ENCODE measurements at regions not wholly inside any gene's neighbourhood (a gene's known extent, or its start where the extent isn't known, plus 50 kb on each side); places are given as distances from the start of the nearest gene placed in this dataset.

DNA sequence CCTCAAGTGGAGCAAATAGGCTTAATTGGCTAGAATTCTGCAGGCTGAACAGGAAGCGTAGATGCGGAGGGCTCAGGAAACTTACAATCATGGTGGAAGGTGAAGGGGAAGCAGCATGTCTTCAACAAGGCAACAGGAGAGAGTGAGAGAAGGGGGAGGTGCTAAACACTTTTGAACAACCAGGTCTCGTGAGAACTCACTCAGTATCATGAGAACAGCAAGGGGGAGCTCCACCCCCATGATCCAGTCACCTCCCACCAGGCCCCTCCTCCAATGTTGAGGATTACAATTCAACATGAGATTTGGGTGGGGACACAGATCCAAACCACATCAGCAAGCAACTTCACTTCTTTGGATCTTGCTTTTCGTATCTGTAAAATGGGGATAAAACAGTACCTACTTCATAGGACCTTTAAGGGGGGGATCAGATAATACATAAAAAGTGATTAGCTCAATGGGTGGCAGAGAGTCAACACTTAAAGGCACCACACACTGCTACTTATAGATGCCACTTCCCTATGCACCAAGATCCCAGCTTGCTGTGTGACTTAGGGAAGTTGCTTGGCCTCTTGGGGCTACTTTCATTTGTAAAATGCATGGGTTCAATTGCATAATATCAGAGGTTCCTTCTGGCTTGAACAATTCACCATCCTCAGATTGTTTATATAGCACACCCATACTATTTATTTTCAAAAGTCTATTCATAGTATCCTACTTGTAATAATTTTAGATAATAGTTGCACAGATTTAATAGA lies 184.8 kb upstream of the RPH3A start (continued):
- no peak for TF ChIP-seq POU6F1 (CRISPR knock-in tag; IDR thresholded peaks at IDR 0.05; ENCODE audit: borderline replicate concordance, low read depth)
- TF ChIP-seq GLIS3 (CRISPR knock-in tag; IDR thresholded peaks at IDR 0.05), result no peak
- TF ChIP-seq, protein P1, sequence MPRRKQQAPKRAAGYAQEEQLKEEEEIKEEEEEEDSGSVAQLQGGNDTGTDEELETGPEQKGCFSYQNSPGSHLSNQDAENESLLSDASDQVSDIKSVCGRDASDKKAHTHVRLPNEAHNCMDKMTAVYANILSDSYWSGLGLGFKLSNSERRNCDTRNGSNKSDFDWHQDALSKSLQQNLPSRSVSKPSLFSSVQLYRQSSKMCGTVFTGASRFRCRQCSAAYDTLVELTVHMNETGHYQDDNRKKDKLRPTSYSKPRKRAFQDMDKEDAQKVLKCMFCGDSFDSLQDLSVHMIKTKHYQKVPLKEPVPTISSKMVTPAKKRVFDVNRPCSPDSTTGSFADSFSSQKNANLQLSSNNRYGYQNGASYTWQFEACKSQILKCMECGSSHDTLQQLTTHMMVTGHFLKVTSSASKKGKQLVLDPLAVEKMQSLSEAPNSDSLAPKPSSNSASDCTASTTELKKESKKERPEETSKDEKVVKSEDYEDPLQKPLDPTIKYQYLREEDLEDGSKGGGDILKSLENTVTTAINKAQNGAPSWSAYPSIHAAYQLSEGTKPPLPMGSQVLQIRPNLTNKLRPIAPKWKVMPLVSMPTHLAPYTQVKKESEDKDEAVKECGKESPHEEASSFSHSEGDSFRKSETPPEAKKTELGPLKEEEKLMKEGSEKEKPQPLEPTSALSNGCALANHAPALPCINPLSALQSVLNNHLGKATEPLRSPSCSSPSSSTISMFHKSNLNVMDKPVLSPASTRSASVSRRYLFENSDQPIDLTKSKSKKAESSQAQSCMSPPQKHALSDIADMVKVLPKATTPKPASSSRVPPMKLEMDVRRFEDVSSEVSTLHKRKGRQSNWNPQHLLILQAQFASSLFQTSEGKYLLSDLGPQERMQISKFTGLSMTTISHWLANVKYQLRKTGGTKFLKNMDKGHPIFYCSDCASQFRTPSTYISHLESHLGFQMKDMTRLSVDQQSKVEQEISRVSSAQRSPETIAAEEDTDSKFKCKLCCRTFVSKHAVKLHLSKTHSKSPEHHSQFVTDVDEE (CRISPR knock-in tag; IDR thresholded peaks at IDR 0.05), result no peak
- no peak for TF ChIP-seq ZNF70 (CRISPR knock-in tag; IDR thresholded peaks at IDR 0.05)
- TF ChIP-seq SNAI2 (CRISPR knock-in tag; IDR thresholded peaks at IDR 0.05), result no peak
- no peak for TF ChIP-seq ISL1 (CRISPR knock-in tag; IDR thresholded peaks at IDR 0.05)
- no peak for TF ChIP-seq TOX (CRISPR knock-in tag; IDR thresholded peaks at IDR 0.05; ENCODE audit: borderline replicate concordance)
- TF ChIP-seq ZFP30 (CRISPR knock-in tag; IDR thresholded peaks at IDR 0.05), result no peak
- no peak for TF ChIP-seq BACH2 (CRISPR knock-in tag; IDR thresholded peaks at IDR 0.05; ENCODE audit: borderline replicate concordance)
- TF ChIP-seq RARB (CRISPR knock-in tag; IDR thresholded peaks at IDR 0.05), result no peak

GRCh38 chr12:112607427-112607826 lies 184.1 kb upstream of the RPH3A start:
- TF ChIP-seq POU6F1 (CRISPR knock-in tag; IDR thresholded peaks at IDR 0.05; ENCODE audit: borderline replicate concordance, low read depth) (no peak), TOX (CRISPR knock-in tag; IDR thresholded peaks at IDR 0.05; ENCODE audit: borderline replicate concordance) (no peak), OSR1 (CRISPR knock-in tag; IDR thresholded peaks at IDR 0.05) (no peak), ZNF565 (CRISPR knock-in tag; conservative IDR thresholded peaks at IDR 0.05; ENCODE audit: low read depth) (no peak), PPARA (CRISPR knock-in tag; IDR thresholded peaks at IDR 0.05; ENCODE audit: borderline replicate concordance) (no peak), ESRRG (CRISPR knock-in tag; IDR thresholded peaks at IDR 0.05) (no peak), ZFP3 (CRISPR knock-in tag; IDR thresholded peaks at IDR 0.05) (no peak), ZNF70 (CRISPR knock-in tag; IDR thresholded peaks at IDR 0.05) (no peak), TCF4 (CRISPR knock-in tag; IDR thresholded peaks at IDR 0.05; ENCODE audit: borderline replicate concordance) (no peak), GLIS3 (CRISPR knock-in tag; IDR thresholded peaks at IDR 0.05) (no peak)
- TF ChIP-seq, protein P2, sequence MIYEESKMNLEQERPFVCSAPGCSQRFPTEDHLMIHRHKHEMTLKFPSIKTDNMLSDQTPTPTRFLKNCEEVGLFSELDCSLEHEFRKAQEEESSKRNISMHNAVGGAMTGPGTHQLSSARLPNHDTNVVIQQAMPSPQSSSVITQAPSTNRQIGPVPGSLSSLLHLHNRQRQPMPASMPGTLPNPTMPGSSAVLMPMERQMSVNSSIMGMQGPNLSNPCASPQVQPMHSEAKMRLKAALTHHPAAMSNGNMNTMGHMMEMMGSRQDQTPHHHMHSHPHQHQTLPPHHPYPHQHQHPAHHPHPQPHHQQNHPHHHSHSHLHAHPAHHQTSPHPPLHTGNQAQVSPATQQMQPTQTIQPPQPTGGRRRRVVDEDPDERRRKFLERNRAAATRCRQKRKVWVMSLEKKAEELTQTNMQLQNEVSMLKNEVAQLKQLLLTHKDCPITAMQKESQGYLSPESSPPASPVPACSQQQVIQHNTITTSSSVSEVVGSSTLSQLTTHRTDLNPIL (CRISPR knock-in tag; IDR thresholded peaks at IDR 0.05; ENCODE audit: low read depth), result no peak
- TF ChIP-seq, protein P3, sequence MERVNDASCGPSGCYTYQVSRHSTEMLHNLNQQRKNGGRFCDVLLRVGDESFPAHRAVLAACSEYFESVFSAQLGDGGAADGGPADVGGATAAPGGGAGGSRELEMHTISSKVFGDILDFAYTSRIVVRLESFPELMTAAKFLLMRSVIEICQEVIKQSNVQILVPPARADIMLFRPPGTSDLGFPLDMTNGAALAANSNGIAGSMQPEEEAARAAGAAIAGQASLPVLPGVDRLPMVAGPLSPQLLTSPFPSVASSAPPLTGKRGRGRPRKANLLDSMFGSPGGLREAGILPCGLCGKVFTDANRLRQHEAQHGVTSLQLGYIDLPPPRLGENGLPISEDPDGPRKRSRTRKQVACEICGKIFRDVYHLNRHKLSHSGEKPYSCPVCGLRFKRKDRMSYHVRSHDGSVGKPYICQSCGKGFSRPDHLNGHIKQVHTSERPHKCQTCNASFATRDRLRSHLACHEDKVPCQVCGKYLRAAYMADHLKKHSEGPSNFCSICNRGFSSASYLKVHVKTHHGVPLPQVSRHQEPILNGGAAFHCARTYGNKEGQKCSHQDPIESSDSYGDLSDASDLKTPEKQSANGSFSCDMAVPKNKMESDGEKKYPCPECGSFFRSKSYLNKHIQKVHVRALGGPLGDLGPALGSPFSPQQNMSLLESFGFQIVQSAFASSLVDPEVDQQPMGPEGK (CRISPR knock-in tag; IDR thresholded peaks at IDR 0.05; ENCODE audit: borderline replicate concordance), result no peak
- TF ChIP-seq, protein P1 (CRISPR knock-in tag; IDR thresholded peaks at IDR 0.05), result no peak
- TF ChIP-seq, protein P4, sequence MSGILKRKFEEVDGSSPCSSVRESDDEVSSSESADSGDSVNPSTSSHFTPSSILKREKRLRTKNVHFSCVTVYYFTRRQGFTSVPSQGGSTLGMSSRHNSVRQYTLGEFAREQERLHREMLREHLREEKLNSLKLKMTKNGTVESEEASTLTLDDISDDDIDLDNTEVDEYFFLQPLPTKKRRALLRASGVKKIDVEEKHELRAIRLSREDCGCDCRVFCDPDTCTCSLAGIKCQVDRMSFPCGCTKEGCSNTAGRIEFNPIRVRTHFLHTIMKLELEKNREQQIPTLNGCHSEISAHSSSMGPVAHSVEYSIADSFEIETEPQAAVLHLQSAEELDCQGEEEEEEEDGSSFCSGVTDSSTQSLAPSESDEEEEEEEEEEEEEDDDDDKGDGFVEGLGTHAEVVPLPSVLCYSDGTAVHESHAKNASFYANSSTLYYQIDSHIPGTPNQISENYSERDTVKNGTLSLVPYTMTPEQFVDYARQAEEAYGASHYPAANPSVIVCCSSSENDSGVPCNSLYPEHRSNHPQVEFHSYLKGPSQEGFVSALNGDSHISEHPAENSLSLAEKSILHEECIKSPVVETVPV (CRISPR knock-in tag; IDR thresholded peaks at IDR 0.05), result no peak
- ATAC-seq, result no peak

Data from SK-N-SH treated with all-trans-retinoic acid at 6 μM for 48 hours (cell line).